BE2C (cell line): ENCODE measurements at regions not wholly inside any gene's neighbourhood (a gene's known extent, or its start where the extent isn't known, plus 50 kb on each side); places are given as distances from the start of the nearest gene placed in this dataset.

Source experiments
- DNase-seq: peaks from one replicate; pipeline ENCODE4 v3.0.0-alpha.2; 2020
- H3K27me3 ChIP-seq: fragments of 250-450 bp; sonication (Bioruptor Pico); 2 replicates; pipeline ENCODE4 v1.5.1; 2020; ENCODE audit warnings: mild to moderate bottlenecking
- H3K36me3 ChIP-seq: fragments of 250-450 bp; sonication (Bioruptor Pico); 2 replicates; pipeline ENCODE4 v1.5.1; 2020; ENCODE audit warnings: mild to moderate bottlenecking
- H3K4me1 ChIP-seq: fragments of 250-450 bp; sonication (Bioruptor Pico); 2 replicates; pipeline ENCODE4 v1.5.1; 2020
- H3K4me3 ChIP-seq: 2 replicates; pipeline ENCODE4 v1.5.1; 2011; ENCODE audit warnings: low read depth, low read length
- H3K9me3 ChIP-seq: fragments of 250-450 bp; sonication (Bioruptor Pico); 2 replicates; pipeline ENCODE4 v1.5.1; 2020
- TF ChIP-seq, protein P1 (sequence below): IDR thresholded peaks from 2 replicates; pipeline ENCODE4 v1.5.1; 2012; ENCODE audit warnings: mild to moderate bottlenecking, low read depth, low read length

- TF ChIP-seq, protein P1, sequence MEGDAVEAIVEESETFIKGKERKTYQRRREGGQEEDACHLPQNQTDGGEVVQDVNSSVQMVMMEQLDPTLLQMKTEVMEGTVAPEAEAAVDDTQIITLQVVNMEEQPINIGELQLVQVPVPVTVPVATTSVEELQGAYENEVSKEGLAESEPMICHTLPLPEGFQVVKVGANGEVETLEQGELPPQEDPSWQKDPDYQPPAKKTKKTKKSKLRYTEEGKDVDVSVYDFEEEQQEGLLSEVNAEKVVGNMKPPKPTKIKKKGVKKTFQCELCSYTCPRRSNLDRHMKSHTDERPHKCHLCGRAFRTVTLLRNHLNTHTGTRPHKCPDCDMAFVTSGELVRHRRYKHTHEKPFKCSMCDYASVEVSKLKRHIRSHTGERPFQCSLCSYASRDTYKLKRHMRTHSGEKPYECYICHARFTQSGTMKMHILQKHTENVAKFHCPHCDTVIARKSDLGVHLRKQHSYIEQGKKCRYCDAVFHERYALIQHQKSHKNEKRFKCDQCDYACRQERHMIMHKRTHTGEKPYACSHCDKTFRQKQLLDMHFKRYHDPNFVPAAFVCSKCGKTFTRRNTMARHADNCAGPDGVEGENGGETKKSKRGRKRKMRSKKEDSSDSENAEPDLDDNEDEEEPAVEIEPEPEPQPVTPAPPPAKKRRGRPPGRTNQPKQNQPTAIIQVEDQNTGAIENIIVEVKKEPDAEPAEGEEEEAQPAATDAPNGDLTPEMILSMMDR = no peak
- Histone ChIP-seq H3K36me3 (no peaks in the 10 kb centered on the region), H3K4me1 (peaks cover 20% of the 10 kb centered on the region), H3K27me3 (no peaks in the 10 kb centered on the region), H3K9me3 (no peaks in the 10 kb centered on the region), H3K4me3 (no peak overlapping the region)
- DNase-seq = no peak
Observed at GRCh38 chr2:217398860-217399259, 539.0 kb upstream of the TNP1 start.

GRCh38 chr2:217398101-217398500 is 538.2 kb upstream of the TNP1 start:
- Histone ChIP-seq H3K4me1 (peaks cover 15% of the 10 kb centered on the region), H3K27me3 (no peaks in the 10 kb centered on the region), H3K4me3 (no peak overlapping the region), H3K36me3 (no peaks in the 10 kb centered on the region), H3K9me3 (no peaks in the 10 kb centered on the region)
- TF ChIP-seq, protein P1 = no peak
- DNase-seq = no peak

GRCh38 chr2:217396586-217396985 is 536.7 kb upstream of the TNP1 start:
- no peaks in the 10 kb centered on the region for H3K36me3 ChIP-seq
- peaks cover 11% of the 10 kb centered on the region for H3K4me1 ChIP-seq
- no peaks in the 10 kb centered on the region for H3K9me3 ChIP-seq
- TF ChIP-seq, protein P1 = no peak
- H3K27me3 ChIP-seq = no peaks in the 10 kb centered on the region
- H3K4me3 ChIP-seq = no peak overlapping the region
- no peak for DNase-seq

DNA sequence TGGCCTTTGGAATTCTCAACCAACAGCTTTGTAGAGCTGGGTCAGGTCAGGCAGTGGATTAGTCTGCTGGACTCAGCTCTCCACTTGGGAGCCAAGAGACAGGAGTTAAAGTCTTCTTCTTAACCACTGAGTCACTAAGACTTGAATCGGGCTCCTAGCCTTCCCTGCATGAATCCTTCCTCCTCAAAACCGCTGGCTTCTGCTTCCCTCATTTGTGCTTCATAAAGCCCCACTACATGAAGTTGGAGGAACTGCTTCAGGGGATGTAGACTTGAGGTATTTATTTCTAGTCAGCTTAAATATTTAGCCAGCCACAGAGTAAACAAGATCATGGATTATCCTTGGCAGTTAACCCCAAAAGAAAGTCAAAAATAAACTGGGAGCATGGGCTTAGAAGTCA is 536.3 kb upstream of the TNP1 start:
- Histone ChIP-seq H3K4me1 (peaks cover 11% of the 10 kb centered on the region), H3K36me3 (no peaks in the 10 kb centered on the region), H3K4me3 (no peak overlapping the region), H3K27me3 (no peaks in the 10 kb centered on the region), H3K9me3 (no peaks in the 10 kb centered on the region)
- TF ChIP-seq, protein P1 = no peak
- DNase-seq = no peak

- no peak for DNase-seq
Observed at GRCh38 chr2:217394510-217395351, 534.9 kb upstream of the TNP1 start.

More at GRCh38 chr2:217394510-217395351, 534.9 kb upstream of the TNP1 start:
- TF ChIP-seq, protein P1 = no peak
- H3K27me3 ChIP-seq = no peaks in the 10 kb centered on the region
- H3K4me1 ChIP-seq = peaks cover 11% of the 10 kb centered on the region
- no peak overlapping the region for H3K4me3 ChIP-seq
- no peaks in the 10 kb centered on the region for H3K36me3 ChIP-seq
- peaks cover 3% of the 10 kb centered on the region; the same call in 1 of the 2 replicates for H3K9me3 ChIP-seq
